ENCODE measurements at regions not wholly inside any gene's neighbourhood (a gene's known extent, or its start where the extent isn't known, plus 50 kb on each side); places are given as distances from the start of the nearest gene placed in this dataset.
A peak's percentile ranks its signal among the peaks of the same experiment; 100 is the strongest.

- no peaks in the 10 kb centered on the region for H3K36me3 ChIP-seq (ENCODE audit: control insufficient read depth in 2 of 2, insufficient read depth in 1 of 2, low read length in 2 of 2)
- no peak overlapping the region for H3K27ac ChIP-seq (ENCODE audit: extremely low read depth, low read depth, low read length)
- no peaks in the 10 kb centered on the region for H3K4me1 ChIP-seq (ENCODE audit: control insufficient read depth, insufficient read depth, low read length)
- TF ChIP-seq ZNF513 (tag by site-specific recombination; IDR thresholded peaks at IDR 0.05) (no peak), PRDM1 (tag by site-specific recombination; IDR thresholded peaks at IDR 0.05) (no peak)
- no peaks in the 10 kb centered on the region for H3K9me3 ChIP-seq (ENCODE audit: control insufficient read depth, insufficient read depth, low read depth, low read length)
- H3K4me3 ChIP-seq (ENCODE audit: low read depth, low read length): no peak overlapping the region
- POLR2A ChIA-PET: no interaction called here
- CTCF ChIA-PET: no interaction called here
These were observed 1245.5 kb upstream of the FAM98A start for GRCh38 chr2:34844629-34845028.

GRCh38 chr2:34838408-34838807 lies 1239.3 kb upstream of the FAM98A start:
- no peak overlapping the region for H3K27ac ChIP-seq (ENCODE audit: extremely low read depth, low read depth, low read length)
- no peaks in the 10 kb centered on the region for H3K4me1 ChIP-seq (ENCODE audit: control insufficient read depth, insufficient read depth, low read length)
- ChIA-PET CTCF (no interaction called here), POLR2A (no interaction called here)
- TF ChIP-seq ZFHX2 (tag by site-specific recombination; conservative IDR thresholded peaks at IDR 0.05) (no peak), ZNF76 (tag by site-specific recombination; IDR thresholded peaks at IDR 0.05; ENCODE audit: borderline replicate concordance, low read depth) (no peak), ZNF513 (tag by site-specific recombination; IDR thresholded peaks at IDR 0.05) (peak; percentile 52), ZNF19 (tag by site-specific recombination; IDR thresholded peaks at IDR 0.05; ENCODE audit: low read depth) (no peak), ZNF37A (tag by site-specific recombination; IDR thresholded peaks at IDR 0.05) (no peak), ZSCAN16 (tag by site-specific recombination; IDR thresholded peaks at IDR 0.05) (no peak), ZNF501 (tag by site-specific recombination; IDR thresholded peaks at IDR 0.05) (no peak), ZNF670 (tag by site-specific recombination; IDR thresholded peaks at IDR 0.05; ENCODE audit: low read depth) (no peak)
- H3K36me3 ChIP-seq (ENCODE audit: control insufficient read depth in 2 of 2, insufficient read depth in 1 of 2, low read length in 2 of 2): no peaks in the 10 kb centered on the region
- H3K4me3 ChIP-seq (ENCODE audit: low read depth, low read length): no peak overlapping the region
- H3K9me3 ChIP-seq (ENCODE audit: control insufficient read depth, insufficient read depth, low read depth, low read length): no peaks in the 10 kb centered on the region

- ChIA-PET CTCF (no interaction called here), POLR2A (no interaction called here)
- Histone ChIP-seq H3K4me1 (ENCODE audit: control insufficient read depth, insufficient read depth, low read length) (no peaks in the 10 kb centered on the region), H3K36me3 (ENCODE audit: control insufficient read depth in 2 of 2, insufficient read depth in 1 of 2, low read length in 2 of 2) (no peaks in the 10 kb centered on the region), H3K4me3 (ENCODE audit: low read depth, low read length) (no peak overlapping the region), H3K27ac (ENCODE audit: extremely low read depth, low read depth, low read length) (no peak overlapping the region), H3K9me3 (ENCODE audit: control insufficient read depth, insufficient read depth, low read depth, low read length) (no peaks in the 10 kb centered on the region)
- TF ChIP-seq ZNF626 (tag by site-specific recombination; IDR thresholded peaks at IDR 0.05) (no peak), GFI1B (tag by site-specific recombination; IDR thresholded peaks at IDR 0.05) (no peak), CTCF (tag by site-specific recombination; IDR thresholded peaks at IDR 0.05) (no peak), KLF1 (tag by site-specific recombination; IDR thresholded peaks at IDR 0.05) (no peak), ZNF791 (tag by site-specific recombination; IDR thresholded peaks at IDR 0.05) (no peak), MYNN (tag by site-specific recombination; IDR thresholded peaks at IDR 0.05; ENCODE audit: borderline replicate concordance) (no peak), OVOL3 (tag by site-specific recombination; IDR thresholded peaks at IDR 0.05) (no peak), GLI4 (tag by site-specific recombination; IDR thresholded peaks at IDR 0.05) (no peak), ZNF624 (tag by site-specific recombination; IDR thresholded peaks at IDR 0.05) (no peak), ZNF645 (tag by site-specific recombination; IDR thresholded peaks at IDR 0.05) (no peak), KLF7 (tag by site-specific recombination; IDR thresholded peaks at IDR 0.05; ENCODE audit: borderline replicate concordance) (no peak), ZBTB17 (tag by site-specific recombination; IDR thresholded peaks at IDR 0.05) (no peak), ZNF510 (tag by site-specific recombination; IDR thresholded peaks at IDR 0.05; ENCODE audit: insufficient replicate concordance) (no peak), ZNF155 (tag by site-specific recombination; IDR thresholded peaks at IDR 0.05) (no peak), ZBTB26 (tag by site-specific recombination; optimal IDR thresholded peaks at IDR 0.05) (no peak), ZNF223 (tag by site-specific recombination; IDR thresholded peaks at IDR 0.05) (no peak), ZFP37 (tag by site-specific recombination; IDR thresholded peaks at IDR 0.05) (no peak), ZBTB1 (tag by site-specific recombination; IDR thresholded peaks at IDR 0.05) (no peak)
These were observed 1237.3 kb upstream of the FAM98A start for GRCh38 chr2:34836361-34836760.

Data from HEK293 (cell line).